ENCODE measurements at regions not wholly inside any gene's neighbourhood (a gene's known extent, or its start where the extent isn't known, plus 50 kb on each side); places are given as distances from the start of the nearest gene placed in this dataset.

DNA sequence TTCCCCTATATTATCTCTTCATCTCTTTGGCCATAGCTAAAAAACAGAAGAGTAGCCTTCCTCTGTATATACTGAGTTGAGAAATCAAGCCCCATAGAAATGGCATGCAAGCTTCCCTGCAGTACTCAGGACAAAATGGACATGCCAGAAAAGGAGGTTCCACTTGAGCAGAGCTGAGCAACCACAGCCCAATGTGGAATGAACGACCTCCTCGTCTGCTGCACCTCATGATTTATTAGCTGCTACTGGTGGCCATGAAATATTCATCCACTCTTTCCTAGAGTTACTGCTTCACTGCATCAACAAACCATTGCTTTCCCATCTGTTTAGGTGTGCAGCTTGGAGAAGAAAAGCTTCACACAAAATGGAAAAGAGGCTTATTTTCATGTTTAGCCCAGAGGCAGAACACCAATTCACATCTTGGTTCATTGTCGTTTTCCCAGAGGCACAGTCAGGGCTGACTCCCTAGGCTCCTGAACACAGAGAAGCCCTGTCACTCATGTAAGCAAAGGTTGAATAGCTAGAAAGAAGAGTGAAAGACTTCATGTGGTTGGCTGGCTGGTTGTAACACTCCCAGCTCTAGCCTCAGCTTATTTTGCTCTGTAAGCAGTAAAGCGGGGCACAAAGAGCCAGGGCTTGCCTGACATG, 148.0 kb downstream of the TSEN15 start:
- no peak for FAIRE-seq
- no peak for TF ChIP-seq SP5 (CRISPR knock-in tag; IDR thresholded peaks at IDR 0.05; ENCODE audit: borderline replicate concordance, low read depth)
- TF ChIP-seq CHCHD3 (CRISPR knock-in tag; IDR thresholded peaks at IDR 0.05) = no peak
- no peak for TF ChIP-seq ZNF672 (CRISPR knock-in tag; IDR thresholded peaks at IDR 0.05)
- no peak for TF ChIP-seq ZMYM4 (CRISPR knock-in tag; IDR thresholded peaks at IDR 0.05)
- TF ChIP-seq NCOA2 (CRISPR knock-in tag; IDR thresholded peaks at IDR 0.05) = no peak
- no peak for TF ChIP-seq ZNF703 (CRISPR knock-in tag; IDR thresholded peaks at IDR 0.05; ENCODE audit: borderline replicate concordance)
- TF ChIP-seq GFI1 (CRISPR knock-in tag; IDR thresholded peaks at IDR 0.05; ENCODE audit: borderline replicate concordance) = no peak
- no peak for TF ChIP-seq SMAD1 (CRISPR knock-in tag; IDR thresholded peaks at IDR 0.05; ENCODE audit: borderline replicate concordance, low read depth)
- no peak for TF ChIP-seq ATF6 (CRISPR knock-in tag; conservative IDR thresholded peaks at IDR 0.05)
- TF ChIP-seq TRAFD1 (CRISPR knock-in tag; IDR thresholded peaks at IDR 0.05; ENCODE audit: borderline replicate concordance) = no peak
- TF ChIP-seq, protein P1, sequence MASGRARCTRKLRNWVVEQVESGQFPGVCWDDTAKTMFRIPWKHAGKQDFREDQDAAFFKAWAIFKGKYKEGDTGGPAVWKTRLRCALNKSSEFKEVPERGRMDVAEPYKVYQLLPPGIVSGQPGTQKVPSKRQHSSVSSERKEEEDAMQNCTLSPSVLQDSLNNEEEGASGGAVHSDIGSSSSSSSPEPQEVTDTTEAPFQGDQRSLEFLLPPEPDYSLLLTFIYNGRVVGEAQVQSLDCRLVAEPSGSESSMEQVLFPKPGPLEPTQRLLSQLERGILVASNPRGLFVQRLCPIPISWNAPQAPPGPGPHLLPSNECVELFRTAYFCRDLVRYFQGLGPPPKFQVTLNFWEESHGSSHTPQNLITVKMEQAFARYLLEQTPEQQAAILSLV (CRISPR knock-in tag; IDR thresholded peaks at IDR 0.05; ENCODE audit: borderline replicate concordance) = no peak
- TF ChIP-seq ZNF451 (CRISPR knock-in tag; IDR thresholded peaks at IDR 0.05) = no peak
- Histone ChIP-seq H3K79me2 (ENCODE audit: insufficient read depth, low read length) (no peaks in the 10 kb centered on the region), H3K9me3 (ENCODE audit: low read length) (no peaks in the 10 kb centered on the region), H3K4me3 (replicated peaks in 1 of 3; ENCODE audit: insufficient read depth in 1 of 3, low read depth in 2 of 3, low read length in 3 of 3) (no peak overlapping the region), H3K4me1 (ENCODE audit: insufficient read depth, low read length) (no peaks in the 10 kb centered on the region), H3K36me3 (replicated peaks in 1 of 2; ENCODE audit: control insufficient read depth in 1 of 2, insufficient read depth in 2 of 2, low read length in 2 of 2) (no peaks in the 10 kb centered on the region), H3K4me2 (ENCODE audit: low read depth, low read length) (no peak overlapping the region), H3K27ac (ENCODE audit: extremely low read length, insufficient read depth, low read length) (no peak overlapping the region), H4K20me1 (ENCODE audit: insufficient read depth, low read length) (no peaks in the 10 kb centered on the region), H3K27me3 (ENCODE audit: control insufficient read depth in 1 of 2, insufficient read depth in 2 of 2, low read length in 2 of 2) (no peaks in the 10 kb centered on the region), H2AFZ (ENCODE audit: low read length) (no peak overlapping the region), H3K9ac (ENCODE audit: insufficient read depth, low read depth, low read length) (no peak overlapping the region)
- no TSS peak for BruUV-seq (replicated peaks)
- 5% methylated on average over 4 of the region's 4 CpGs for WGBS (ENCODE audit: low lambda C conversion rate)
- in situ Hi-C loops (cut with HindIII; ENCODE audit: extremely low pct_ligation_motif_present, low pct_unique_long_range_greater_than_20kb) = loop anchor here (25.0 kb wide), 1 partner anchor 262 kb away; no protein-coding TSS in a partner anchor
- ChIA-PET CTCF (ENCODE audit: low intra/inter-chr PET ratio, low total read pairs) (no interaction called here), POLR2A (no interaction called here)
- intact Hi-C loops (cut with micrococcal nuclease; ENCODE audit: unreplicated experiment) = no loop called here
- ATAC-seq = no peak
- DNase-seq (ENCODE audit: low spot score) = no peak
